Endothelial cell of umbilical vein (primary cell): ENCODE measurements at regions not wholly inside any gene's neighbourhood (a gene's known extent, or its start where the extent isn't known, plus 50 kb on each side); places are given as distances from the start of the nearest gene placed in this dataset.

ENCODE experiments used
- BruUV-seq: library from RNA; stranded (reverse); fragments of 400-500 nt; replicated peaks from 2 replicates; lab custom pipeline; 2021; lab: Mats Ljungman, UMichigan
- CTCF ChIA-PET: fragments of 300-600, 350-600 bp; sonication (Branson Sonifier 250); formaldehyde crosslinking; loops from one replicate; lab custom pipeline; 2021; ENCODE audit warnings: antibody characterized with exemption, inconsistent platforms; lab: Charles Lee
- POLR2A ChIA-PET: fragments of 300-600, 350-600 bp; sonication (Branson Sonifier 250); formaldehyde crosslinking; loops from one replicate; lab custom pipeline; 2021; ENCODE audit warnings: antibody characterized with exemption, inconsistent platforms; lab: Charles Lee
- DNase-seq: peaks from one replicate; pipeline ENCODE4 v3.0.0-alpha.2; 2011; ENCODE audit warnings: low read depth, low spot score
- FAIRE-seq: peaks from 2 replicates; lab custom pipeline; 2011; peaks lifted over from hg19 to GRCh38; lab: Jason Lieb, UNC
- H2AFZ ChIP-seq: 2 replicates; pipeline ENCODE4 v1.6.0; 2012; ENCODE audit warnings: low read depth, low read length, control low read depth, inconsistent platforms
- H3K27ac ChIP-seq: 2 replicates; pipeline ENCODE4 v1.5.1; 2011; ENCODE audit warnings: low read depth, mild to moderate bottlenecking, control low read depth, low read length, moderate library complexity; ENCODE audit not compliant: insufficient read depth
- H3K27me3 ChIP-seq, 2 experiments: 2 replicates each; pipeline versions ENCODE4 v1.6.0 to v1.6.1; 2011; ENCODE audit warnings: low read length in 2 of 2, mixed read lengths in 1 of 2; ENCODE audit not compliant: control insufficient read depth in 2 of 2, insufficient read depth in 2 of 2
- H3K36me3 ChIP-seq, 2 experiments: 2 replicates in 1 of 2; 3 replicates in 1 of 2; pipeline ENCODE4 v1.5.1; 2011; ENCODE audit warnings: low read length in 2 of 2, mild to moderate bottlenecking in 1 of 2, moderate library complexity in 1 of 2; ENCODE audit not compliant: control insufficient read depth in 2 of 2, insufficient read depth in 2 of 2; ENCODE audit errors: extremely low read depth in 1 of 2
- H3K4me1 ChIP-seq: 3 replicates; pipeline ENCODE4 v1.5.1; 2011; ENCODE audit warnings: mild to moderate bottlenecking, low read length; ENCODE audit not compliant: control insufficient read depth, insufficient read depth; ENCODE audit errors: extremely low read depth
- H3K4me2 ChIP-seq: 2 replicates; pipeline ENCODE4 v1.6.1; 2011; ENCODE audit warnings: low read length, control low read depth, mixed read lengths; ENCODE audit not compliant: insufficient read depth
- H3K4me3 ChIP-seq, 3 experiments: fragments of 200-600 bp in 1 of 3; sonication (generic), shearing (Covaris generic) in 1 of 3; replicated peaks in 1 of 3; 2 replicates each; pipeline ENCODE4 v1.5.1; 2011 to 2016; ENCODE audit warnings: control low read depth in 3 of 3, low read length in 3 of 3, mild to moderate bottlenecking in 2 of 3, inconsistent platforms in 1 of 3, low read depth in 1 of 3, moderate library complexity in 1 of 3; ENCODE audit not compliant: insufficient read depth in 1 of 3
- H3K79me2 ChIP-seq: 2 replicates; pipeline ENCODE4 v1.6.0; 2012; ENCODE audit warnings: low read length, inconsistent platforms; ENCODE audit not compliant: control insufficient read depth, insufficient read depth
- H3K9ac ChIP-seq: replicated peaks from 2 replicates; pipeline ENCODE3; 2011; ENCODE audit warnings: low read length, control low read depth; ENCODE audit not compliant: insufficient read depth; ENCODE audit errors: extremely low read depth
- H3K9me1 ChIP-seq: replicated peaks from 3 replicates; pipeline ENCODE4 v1.6.0; 2011; ENCODE audit warnings: mild to moderate bottlenecking, low read length; ENCODE audit not compliant: control insufficient read depth, insufficient read depth; ENCODE audit errors: extremely low read depth
- H3K9me3 ChIP-seq: replicated peaks from 2 replicates; pipeline ENCODE4 v1.5.1; 2012; ENCODE audit warnings: low read length, inconsistent platforms; ENCODE audit not compliant: control insufficient read depth, insufficient read depth
- H4K20me1 ChIP-seq: replicated peaks from 2 replicates; pipeline ENCODE3; 2011; ENCODE audit warnings: mild to moderate bottlenecking, low read length; ENCODE audit not compliant: control insufficient read depth, insufficient read depth; ENCODE audit errors: extremely low read depth
- EZH2 ChIP-seq: IDR thresholded peaks from 2 replicates; pipeline ENCODE4 v1.6.1; 2012; ENCODE audit warnings: borderline replicate concordance, low read depth, mild to moderate bottlenecking, moderate library complexity, low read length, inconsistent platforms; ENCODE audit not compliant: severe bottlenecking
- FOS ChIP-seq: IDR thresholded peaks from 2 replicates; pipeline ENCODE4 v1.6.1; 2011; ENCODE audit warnings: mild to moderate bottlenecking, low read length, moderate library complexity, borderline replicate concordance; ENCODE audit not compliant: insufficient read depth
- POLR2A ChIP-seq: IDR thresholded peaks from 2 replicates; pipeline ENCODE4 v1.6.1; 2012; ENCODE audit warnings: low read depth, mild to moderate bottlenecking, control low read depth, low read length
- POLR2AphosphoS5 ChIP-seq: IDR thresholded peaks from 2 replicates; pipeline ENCODE4 v1.6.1; 2012; ENCODE audit warnings: low read depth, mild to moderate bottlenecking, control low read depth, low read length, moderate library complexity; ENCODE audit not compliant: insufficient read depth
- dilution Hi-C: fragments of 300-500 bp; cut with MboI; formaldehyde crosslinking; loops from one replicate; pipeline ENCODE4 v1.15.0; 2019; ENCODE audit warnings: low sequenced_read_pairs; ENCODE audit not compliant: extremely low pct_ligation_motif_present
- intact Hi-C: fragments of 100-400 bp; cut with micrococcal nuclease; formaldehyde crosslinking; loops from one replicate; pipeline ENCODE4 v1.10.0; 2022
- TF ChIP-seq, protein P1 (sequence below): IDR thresholded peaks from 2 replicates; pipeline ENCODE4 v1.6.1; 2011; ENCODE audit not compliant: insufficient read depth, insufficient read length
- TF ChIP-seq, protein P2 (sequence below), 2 donors: IDR thresholded peaks; 1 replicate in 1 of 2; 2 replicates in 1 of 2; pipeline ENCODE4 v1.5.1; 2011; ENCODE audit warnings: low read length in 2 of 2, mild to moderate bottlenecking in 2 of 2, moderate library complexity in 2 of 2, control low read depth in 1 of 2, inconsistent platforms in 1 of 2, low read depth in 1 of 2; ENCODE audit not compliant: insufficient read depth in 1 of 2; ENCODE audit errors: extremely low read depth in 1 of 2

DNA sequence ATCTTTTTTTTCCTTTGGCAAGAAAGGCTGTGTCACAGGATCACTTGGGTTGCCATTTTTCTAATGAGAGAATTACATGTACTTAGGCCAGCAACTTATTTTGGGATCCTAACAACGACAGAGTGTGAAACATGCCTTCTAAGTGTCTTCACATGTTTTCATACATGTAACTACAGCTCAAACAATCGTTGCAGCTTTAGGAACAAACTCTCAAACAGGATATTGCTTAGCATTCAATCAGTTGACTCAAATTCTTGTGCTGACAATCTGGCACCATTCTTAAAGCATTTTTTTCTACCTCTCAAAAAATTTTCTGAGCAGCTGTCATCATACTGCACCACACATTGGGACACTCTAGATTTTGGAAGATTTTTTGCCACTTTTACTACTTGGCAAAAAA is 435.5 kb downstream of the HINT1 start:
- no peaks in the 10 kb centered on the region for H3K79me2 ChIP-seq
- no peaks in the 10 kb centered on the region for H3K9me3 ChIP-seq
- no TSS peak for BruUV-seq
- no peak overlapping the region for H3K9ac ChIP-seq
- ChIA-PET POLR2A (no interaction called here), CTCF (no interaction called here)
- no peak overlapping the region for H3K4me3 ChIP-seq
- H3K27me3 ChIP-seq = peaks cover 0 to 1% of the 10 kb centered on the region in 2 experiments
- no peaks in the 10 kb centered on the region for H3K36me3 ChIP-seq
- dilution Hi-C loops = no loop called here
- no peaks in the 10 kb centered on the region for H3K9me1 ChIP-seq
- no peaks in the 10 kb centered on the region for H3K4me1 ChIP-seq
- FAIRE-seq = no peak
- no peak overlapping the region for H3K4me2 ChIP-seq
- H3K27ac ChIP-seq = no peak overlapping the region
- no peaks in the 10 kb centered on the region for H4K20me1 ChIP-seq
- intact Hi-C loops = no loop called here
- TF ChIP-seq POLR2A = no peak
- no peak for TF ChIP-seq EZH2
- TF ChIP-seq POLR2AphosphoS5 = no peak
- no peak for DNase-seq
- H2AFZ ChIP-seq = no peak overlapping the region

DNA sequence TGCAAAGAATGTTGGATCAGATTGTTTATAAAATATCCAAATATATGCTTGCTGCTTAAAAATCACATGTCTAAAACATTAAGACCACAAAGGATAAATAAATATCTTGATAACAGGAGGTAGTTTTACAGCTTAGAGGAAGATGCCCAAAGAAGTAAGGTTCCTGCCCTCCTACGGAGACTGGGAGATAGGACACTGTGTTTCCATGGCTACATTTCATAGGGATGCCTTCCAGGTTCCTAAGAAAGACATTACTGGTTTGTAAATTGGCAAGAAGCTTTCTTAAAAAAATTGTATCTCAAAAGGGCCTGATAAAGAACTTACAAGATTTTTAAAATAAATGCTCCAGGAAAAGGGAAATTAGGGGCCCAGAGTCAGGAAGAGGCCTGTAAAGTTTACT is 437.2 kb downstream of the HINT1 start:
- no peaks in the 10 kb centered on the region for H3K9me3 ChIP-seq
- ChIA-PET CTCF (no interaction called here), POLR2A (no interaction called here)
- no peak overlapping the region for H3K27ac ChIP-seq
- H3K9me1 ChIP-seq = no peaks in the 10 kb centered on the region
- intact Hi-C loops = no loop called here
- no peaks in the 10 kb centered on the region for H3K36me3 ChIP-seq
- DNase-seq (no peak), FAIRE-seq (no peak)
- BruUV-seq = no TSS peak
- H4K20me1 ChIP-seq = no peaks in the 10 kb centered on the region
- no peaks in the 10 kb centered on the region for H3K4me1 ChIP-seq
- dilution Hi-C loops = no loop called here
- no peak overlapping the region for H3K4me3 ChIP-seq
- peaks cover 0 to 1% of the 10 kb centered on the region in 2 experiments for H3K27me3 ChIP-seq
- TF ChIP-seq, protein P1, sequence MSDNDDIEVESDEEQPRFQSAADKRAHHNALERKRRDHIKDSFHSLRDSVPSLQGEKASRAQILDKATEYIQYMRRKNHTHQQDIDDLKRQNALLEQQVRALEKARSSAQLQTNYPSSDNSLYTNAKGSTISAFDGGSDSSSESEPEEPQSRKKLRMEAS = no peak
- TF ChIP-seq POLR2A (no peak), FOS (no peak)
- TF ChIP-seq, protein P2, sequence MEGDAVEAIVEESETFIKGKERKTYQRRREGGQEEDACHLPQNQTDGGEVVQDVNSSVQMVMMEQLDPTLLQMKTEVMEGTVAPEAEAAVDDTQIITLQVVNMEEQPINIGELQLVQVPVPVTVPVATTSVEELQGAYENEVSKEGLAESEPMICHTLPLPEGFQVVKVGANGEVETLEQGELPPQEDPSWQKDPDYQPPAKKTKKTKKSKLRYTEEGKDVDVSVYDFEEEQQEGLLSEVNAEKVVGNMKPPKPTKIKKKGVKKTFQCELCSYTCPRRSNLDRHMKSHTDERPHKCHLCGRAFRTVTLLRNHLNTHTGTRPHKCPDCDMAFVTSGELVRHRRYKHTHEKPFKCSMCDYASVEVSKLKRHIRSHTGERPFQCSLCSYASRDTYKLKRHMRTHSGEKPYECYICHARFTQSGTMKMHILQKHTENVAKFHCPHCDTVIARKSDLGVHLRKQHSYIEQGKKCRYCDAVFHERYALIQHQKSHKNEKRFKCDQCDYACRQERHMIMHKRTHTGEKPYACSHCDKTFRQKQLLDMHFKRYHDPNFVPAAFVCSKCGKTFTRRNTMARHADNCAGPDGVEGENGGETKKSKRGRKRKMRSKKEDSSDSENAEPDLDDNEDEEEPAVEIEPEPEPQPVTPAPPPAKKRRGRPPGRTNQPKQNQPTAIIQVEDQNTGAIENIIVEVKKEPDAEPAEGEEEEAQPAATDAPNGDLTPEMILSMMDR (IDR thresholded peaks at IDR 0.05; ENCODE audit: extremely low read depth in 1 of 2, insufficient read depth in 1 of 2, low read depth in 1 of 2, low read length in 2 of 2) = no peak
- no peak overlapping the region for H3K9ac ChIP-seq
- no peaks in the 10 kb centered on the region for H3K79me2 ChIP-seq
- H2AFZ ChIP-seq = no peak overlapping the region
- H3K4me2 ChIP-seq = no peak overlapping the region
